CD4-positive, alpha-beta T cell treated with Interleukin-4 for 1 hour (primary cell): ENCODE measurements at regions not wholly inside any gene's neighbourhood (a gene's known extent, or its start where the extent isn't known, plus 50 kb on each side); places are given as distances from the start of the nearest gene placed in this dataset.
"Not testable (repeated sequence)": the region's sequence is repeated elsewhere in the genome, so short reads cannot be mapped to it uniquely, and the experiment has no call there.

Source experiments
- DNase-seq, 2 donors: peaks; one replicate each; pipeline ENCODE4 v3.0.0-alpha.2; 2020 to 2022

DNA sequence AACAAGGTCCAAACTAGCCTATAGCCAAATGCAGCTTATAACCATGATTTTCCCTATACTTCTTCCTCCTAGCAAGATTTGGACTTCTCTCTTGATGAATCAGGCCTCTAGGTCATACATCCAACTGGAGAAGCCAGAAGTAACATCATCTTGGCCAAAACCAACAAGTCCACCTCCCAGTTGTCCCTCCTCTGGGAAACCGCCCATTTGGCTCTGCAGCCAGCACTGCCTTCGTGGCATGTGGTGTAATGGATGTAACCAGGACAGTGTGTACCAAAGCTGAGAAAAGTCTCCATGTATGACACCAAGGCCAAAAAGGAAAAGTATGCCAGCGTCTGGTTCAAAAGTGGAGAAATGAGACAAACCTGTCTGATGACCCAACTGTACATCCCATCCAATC lies 59.3 kb upstream of the VASH1 start:
- DNase-seq: no peak

DNA sequence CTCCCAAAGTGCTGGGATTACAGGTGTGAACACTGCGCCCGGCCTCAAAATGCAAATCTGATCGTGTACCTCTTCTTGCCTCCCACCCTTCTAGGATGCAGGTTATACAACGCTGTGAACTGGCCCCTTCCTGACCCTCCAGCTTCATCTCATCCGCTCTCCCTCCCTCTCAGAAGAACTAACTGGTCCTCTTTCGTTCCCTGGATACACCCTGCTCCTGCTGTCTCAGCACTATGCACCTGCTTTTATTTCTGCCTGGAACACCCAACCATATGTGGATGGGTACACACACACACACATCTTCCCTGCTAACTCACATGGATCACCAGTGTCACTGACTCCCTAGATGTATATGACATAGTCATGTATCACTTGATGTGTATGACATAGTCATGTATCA lies 56.1 kb upstream of the VASH1 start:
- DNase-seq: no peak

DNA sequence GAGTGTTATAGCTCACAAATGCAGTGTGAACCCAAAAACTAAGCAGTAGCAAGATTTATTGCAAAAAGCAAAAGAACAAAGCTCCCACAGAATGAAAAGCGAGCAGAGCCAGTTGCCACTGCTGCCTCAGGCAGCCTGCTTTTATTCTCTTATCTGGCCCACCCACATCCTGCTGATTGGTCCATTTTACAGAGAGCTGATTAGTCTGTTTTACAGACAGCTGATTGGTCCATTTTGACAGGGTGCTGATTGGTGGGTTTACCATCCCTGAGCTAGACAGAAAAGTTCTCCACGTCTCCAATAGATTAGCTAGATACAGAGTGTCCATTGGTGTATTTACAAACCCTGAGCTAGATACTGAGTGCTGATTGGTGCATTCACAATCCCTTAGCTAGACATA lies 55.1 kb upstream of the VASH1 start:
- not testable (repeated sequence) for DNase-seq

DNA sequence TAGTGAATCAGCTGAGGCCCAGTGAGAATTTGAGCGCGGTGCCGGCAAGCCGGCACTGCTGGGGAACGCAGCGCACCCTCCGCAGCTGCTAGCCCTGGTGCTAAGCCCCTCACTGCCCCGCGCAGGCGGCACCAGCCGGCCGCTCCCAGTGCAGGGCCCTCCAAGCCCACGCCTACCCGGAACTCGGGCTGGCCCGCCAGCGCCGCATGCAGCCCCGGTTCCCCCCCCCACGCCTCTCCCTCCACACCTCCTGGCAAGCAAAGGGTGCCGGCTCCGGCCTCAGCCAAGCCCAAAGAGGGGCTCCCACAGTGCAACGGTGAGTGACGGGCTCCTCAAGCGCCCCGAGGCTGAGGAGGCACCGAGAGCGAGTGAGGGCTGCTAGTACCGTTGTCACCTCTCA lies 54.5 kb upstream of the VASH1 start:
- no peak for DNase-seq

DNA sequence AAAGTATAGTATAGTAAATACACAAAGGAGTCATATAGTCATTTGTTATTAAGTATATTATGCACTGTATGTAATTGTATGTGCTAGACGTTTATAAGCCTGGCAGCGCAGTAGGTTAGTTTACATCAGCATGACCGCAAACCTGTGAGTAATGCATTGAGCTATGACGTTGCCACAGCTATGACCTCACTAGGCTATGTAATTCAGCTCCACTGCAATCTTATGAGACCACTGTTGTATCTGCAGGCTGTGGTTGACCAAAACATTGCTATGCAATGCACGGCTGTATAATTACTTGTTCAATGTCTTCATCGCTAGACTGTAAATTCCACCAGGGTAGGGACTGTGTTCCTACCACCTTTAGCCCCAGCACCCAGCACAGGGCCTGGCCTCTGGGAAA lies 53.2 kb upstream of the VASH1 start:
- no peak for DNase-seq

DNA sequence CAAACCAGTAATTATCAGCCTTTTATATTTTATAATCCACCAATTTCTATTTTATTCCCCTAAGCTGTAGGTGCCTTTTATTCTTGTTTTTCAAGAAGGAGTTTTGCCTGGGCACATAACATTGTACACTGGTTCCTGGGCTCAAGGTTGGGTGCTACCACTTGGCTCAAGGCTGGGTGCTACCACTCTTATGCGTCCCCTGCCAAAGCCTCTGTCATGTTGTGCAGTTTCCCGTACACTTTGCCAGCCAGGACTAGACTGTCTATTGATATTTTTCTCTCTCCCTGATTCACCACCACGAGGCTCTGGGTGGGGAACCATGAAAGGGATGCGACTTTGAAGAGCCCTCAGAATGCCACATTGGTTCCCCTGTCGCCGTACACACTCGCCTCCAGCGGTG lies 52.5 kb upstream of the VASH1 start:
- DNase-seq: no peak

DNA sequence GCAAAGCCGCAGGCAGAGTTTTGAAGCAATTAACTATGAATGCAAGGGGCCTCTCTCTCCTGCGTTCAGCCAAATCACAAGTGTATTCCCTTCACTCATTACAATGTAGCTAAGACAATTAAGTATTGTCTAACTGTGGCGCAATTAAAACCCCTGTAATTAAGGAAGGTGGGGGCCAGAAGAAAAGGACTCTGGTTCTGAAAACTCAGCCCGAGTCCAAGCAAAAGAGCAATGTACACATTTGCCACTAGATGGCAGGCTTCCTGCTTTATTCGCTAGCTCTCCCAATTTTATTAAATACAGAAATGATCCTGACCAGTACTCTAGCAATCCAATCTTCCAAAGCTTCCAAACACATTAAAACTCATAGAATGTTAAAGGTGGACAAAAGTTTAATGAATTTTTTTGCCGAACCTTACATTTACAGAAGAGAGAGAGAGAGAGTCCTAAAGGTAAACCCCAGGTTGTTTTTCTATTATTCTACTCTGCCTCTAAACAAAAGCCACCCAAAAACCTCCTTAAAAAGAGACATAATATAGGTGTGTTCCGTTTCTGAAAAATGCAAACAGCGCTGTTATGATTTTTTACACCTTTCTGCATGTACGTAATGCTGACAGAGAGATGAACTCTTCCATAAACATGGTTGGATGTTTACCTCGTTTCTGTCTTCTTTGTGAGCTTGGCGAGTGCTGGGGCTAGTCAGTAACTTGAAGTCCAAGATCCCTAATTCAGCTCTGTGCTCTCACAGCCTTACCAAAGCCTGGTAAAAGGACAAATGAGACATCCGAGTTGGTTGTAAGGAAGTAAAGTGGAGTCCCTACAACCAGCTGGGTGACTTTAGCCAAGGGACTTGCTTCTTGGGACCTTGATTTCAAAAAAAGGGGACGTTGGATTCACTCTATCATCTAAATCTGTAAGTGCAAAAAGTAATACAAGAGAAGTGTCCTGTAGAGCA lies 50.9 kb upstream of the VASH1 start:
- peak in 1 of 2 donors; percentile 48 for DNase-seq
